NCI-H1417 treated with DMSO at 0.1 percent for 48 hours (cell line): ENCODE measurements at regions not wholly inside any gene's neighbourhood (a gene's known extent, or its start where the extent isn't known, plus 50 kb on each side); places are given as distances from the start of the nearest gene placed in this dataset.
"Not testable (repeated sequence)": the region's sequence is repeated elsewhere in the genome, so short reads cannot be mapped to it uniquely, and the experiment has no call there.

Experiments used
- DNase-seq: peaks from one replicate; lab custom pipeline; 2025; lab: John Stamatoyannopoulos, UW

GRCh38 chr11:96447208-96448110, 57.6 kb downstream of the JRKL start:
- no peak for DNase-seq

- no peak for DNase-seq
Observed at GRCh38 chr11:96448225-96448624, 58.4 kb downstream of the JRKL start.

GRCh38 chr11:96456111-96456510, 66.3 kb downstream of the JRKL start:
- DNase-seq: no peak

- DNase-seq: no peak
Observed at GRCh38 chr11:96459751-96460150, 69.9 kb downstream of the JRKL start.

- no peak for DNase-seq
Observed at GRCh38 chr11:96461871-96462270, 72.1 kb downstream of the JRKL start.

- peak; percentile 86 for DNase-seq
Observed at GRCh38 chr11:96464700-96465307, 75.0 kb downstream of the JRKL start.

GRCh38 chr11:96465512-96465911, 75.7 kb downstream of the JRKL start:
- DNase-seq: no peak

- DNase-seq: no peak
Observed at GRCh38 chr11:96466607-96467006, 76.8 kb downstream of the JRKL start.

- no peak for DNase-seq
Observed at GRCh38 chr11:96469776-96470175, 80.0 kb downstream of the JRKL start.

- no peak for DNase-seq
Observed at GRCh38 chr11:96470521-96470920, 80.7 kb downstream of the JRKL start.

GRCh38 chr11:96472085-96472484, 82.3 kb downstream of the JRKL start:
- DNase-seq: no peak

GRCh38 chr11:96474263-96474662, 84.5 kb downstream of the JRKL start:
- no peak for DNase-seq

GRCh38 chr11:96481204-96481603, 91.4 kb downstream of the JRKL start:
- no peak for DNase-seq

GRCh38 chr11:96481771-96482170, 92.0 kb downstream of the JRKL start:
- no peak for DNase-seq

GRCh38 chr11:96482193-96482592, 92.4 kb downstream of the JRKL start:
- no peak for DNase-seq

GRCh38 chr11:96483374-96483955, 93.7 kb downstream of the JRKL start:
- DNase-seq: no peak

- no peak for DNase-seq
Observed at GRCh38 chr11:96484361-96484760, 94.5 kb downstream of the JRKL start.

- no peak for DNase-seq
Observed at GRCh38 chr11:96486890-96487611, 97.2 kb downstream of the JRKL start.

GRCh38 chr11:96488911-96489310, 99.1 kb downstream of the JRKL start:
- DNase-seq: not testable (repeated sequence)

- DNase-seq: no peak
Observed at GRCh38 chr11:96500440-96500839, 110.6 kb downstream of the JRKL start.

GRCh38 chr11:96506041-96506440, 116.2 kb downstream of the JRKL start:
- no peak for DNase-seq

- no peak for DNase-seq
Observed at GRCh38 chr11:96506953-96507354, 117.1 kb downstream of the JRKL start.
